ENCODE measurements at regions not wholly inside any gene's neighbourhood (a gene's known extent, or its start where the extent isn't known, plus 50 kb on each side); places are given as distances from the start of the nearest gene placed in this dataset.

DNA sequence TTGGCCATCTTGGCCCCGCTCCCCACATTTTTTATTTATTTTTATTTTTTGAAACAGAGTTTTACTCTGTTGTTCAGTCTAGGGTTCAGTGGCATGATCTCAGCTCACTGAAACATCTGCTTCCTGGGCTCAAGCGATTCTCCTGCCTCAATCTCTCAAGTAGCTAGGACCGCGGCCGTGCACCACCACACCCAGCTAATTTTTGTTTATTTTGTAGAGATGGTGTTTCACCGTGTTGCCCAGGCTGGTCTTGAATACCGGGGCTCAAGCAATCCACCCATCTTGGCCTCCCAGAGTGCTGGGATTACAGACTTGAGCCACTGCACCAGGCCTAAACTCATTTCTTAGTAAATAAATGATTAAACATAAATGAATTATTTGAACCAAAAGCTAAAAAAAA is 322.0 kb upstream of the LCORL start:
- TF ChIP-seq CTCF (IDR thresholded peaks at IDR 0.05; ENCODE audit: unreplicated experiment): no peak
- H3K4me3 Mint-ChIP-seq: no peak overlapping the region
- H3K4me1 Mint-ChIP-seq: no peaks in the 10 kb centered on the region
- no peak for DNase-seq (ENCODE audit: low spot score in 2 of 2, unreplicated experiment in 2 of 2)
- no peak overlapping the region for H3K27ac Mint-ChIP-seq
- H3K27me3 Mint-ChIP-seq (ENCODE audit: low read depth): no peaks in the 10 kb centered on the region
- no peaks in the 10 kb centered on the region for H3K36me3 Mint-ChIP-seq
- H3K9me3 Mint-ChIP-seq: peaks cover 37% of the 10 kb centered on the region

DNA sequence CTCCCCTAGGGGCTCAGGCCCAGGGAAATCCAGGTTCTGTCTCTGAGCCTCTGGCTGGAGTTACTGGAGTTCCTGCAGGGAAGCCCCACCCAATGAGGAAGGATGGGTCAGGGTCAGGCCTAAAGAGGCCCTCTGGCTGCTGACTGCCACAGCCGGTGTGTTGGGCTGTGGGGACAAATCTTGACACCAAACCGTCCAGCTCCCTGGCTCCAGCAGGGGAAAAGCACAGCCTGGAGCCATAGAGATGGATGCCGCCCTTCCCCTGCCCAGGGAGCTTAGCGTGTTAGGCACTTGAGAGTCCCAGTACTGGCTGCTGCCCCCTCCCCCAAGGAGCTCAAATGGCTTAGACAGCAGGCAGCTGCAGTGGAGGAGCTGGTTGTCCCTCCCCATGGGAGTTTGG is 321.3 kb upstream of the LCORL start:
- no peak for TF ChIP-seq CTCF (IDR thresholded peaks at IDR 0.05; ENCODE audit: unreplicated experiment)
- no peaks in the 10 kb centered on the region for H3K4me1 Mint-ChIP-seq
- peaks cover 43% of the 10 kb centered on the region for H3K9me3 Mint-ChIP-seq

GRCh38 chr4:18321956-18322530 is 300.5 kb upstream of the LCORL start:
- H3K9me3 Mint-ChIP-seq: no peaks in the 10 kb centered on the region
- H3K36me3 Mint-ChIP-seq: no peaks in the 10 kb centered on the region
- H3K4me1 Mint-ChIP-seq: no peaks in the 10 kb centered on the region
- TF ChIP-seq CTCF (IDR thresholded peaks at IDR 0.05; ENCODE audit: unreplicated experiment): no peak
- H3K27me3 Mint-ChIP-seq (ENCODE audit: low read depth): no peaks in the 10 kb centered on the region
- no peak overlapping the region for H3K27ac Mint-ChIP-seq
- H3K4me3 Mint-ChIP-seq: no peak overlapping the region
- no peak for DNase-seq (ENCODE audit: low spot score in 2 of 2, unreplicated experiment in 2 of 2)

More for the DNA sequence above, 321.3 kb upstream of the LCORL start:
- H3K27ac Mint-ChIP-seq: no peak overlapping the region
- no peaks in the 10 kb centered on the region for H3K27me3 Mint-ChIP-seq (ENCODE audit: low read depth)
- no peak overlapping the region for H3K4me3 Mint-ChIP-seq
- no peak for DNase-seq (ENCODE audit: low spot score in 2 of 2, unreplicated experiment in 2 of 2)
- no peaks in the 10 kb centered on the region for H3K36me3 Mint-ChIP-seq

DNA sequence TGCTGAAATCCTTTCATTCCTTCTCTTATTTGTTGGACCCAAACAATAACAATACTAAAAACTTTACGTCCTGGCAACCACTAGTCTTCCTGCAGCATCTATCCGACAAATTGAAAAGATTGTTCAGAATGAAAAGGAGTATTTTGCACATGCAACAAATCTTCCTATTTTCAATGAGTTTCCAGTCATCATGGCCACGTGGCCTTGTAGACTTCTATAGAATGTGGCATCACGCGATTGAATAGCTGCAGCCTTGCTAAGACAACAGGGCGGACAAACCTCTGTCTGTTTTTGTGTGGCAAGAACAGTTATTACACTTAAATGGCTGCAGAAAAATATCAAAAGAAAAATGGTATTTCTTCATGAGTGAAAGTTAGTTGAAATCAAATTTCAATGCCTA is 297.9 kb upstream of the LCORL start:
- no peak overlapping the region for H3K27ac Mint-ChIP-seq

GRCh38 chr4:18318682-18319388 is 297.3 kb upstream of the LCORL start:
- Mint-ChIP-seq H3K4me1 (no peaks in the 10 kb centered on the region), H3K27me3 (ENCODE audit: low read depth) (no peaks in the 10 kb centered on the region)

More for the DNA sequence above, 297.9 kb upstream of the LCORL start:
- no peak for TF ChIP-seq CTCF (IDR thresholded peaks at IDR 0.05; ENCODE audit: unreplicated experiment)
- no peak for DNase-seq (ENCODE audit: low spot score in 2 of 2, unreplicated experiment in 2 of 2)
- H3K4me1 Mint-ChIP-seq: no peaks in the 10 kb centered on the region
- no peaks in the 10 kb centered on the region for H3K9me3 Mint-ChIP-seq
- H3K36me3 Mint-ChIP-seq: no peaks in the 10 kb centered on the region
- H3K27me3 Mint-ChIP-seq (ENCODE audit: low read depth): no peaks in the 10 kb centered on the region
- H3K4me3 Mint-ChIP-seq: no peak overlapping the region

More at GRCh38 chr4:18318682-18319388, 297.3 kb upstream of the LCORL start:
- H3K4me3 Mint-ChIP-seq: no peak overlapping the region
- no peaks in the 10 kb centered on the region for H3K36me3 Mint-ChIP-seq
- DNase-seq (ENCODE audit: low spot score in 2 of 2, unreplicated experiment in 2 of 2): no peak
- no peak for TF ChIP-seq CTCF (IDR thresholded peaks at IDR 0.05; ENCODE audit: unreplicated experiment)
- H3K27ac Mint-ChIP-seq: no peak overlapping the region
- no peaks in the 10 kb centered on the region for H3K9me3 Mint-ChIP-seq
